Adrenal gland (tissue), 5 donors: ENCODE measurements at regions not wholly inside any gene's neighbourhood (a gene's known extent, or its start where the extent isn't known, plus 50 kb on each side); places are given as distances from the start of the nearest gene placed in this dataset.

ENCODE experiments used
- CTCF ChIP-seq, 6 experiments: fragments of 450-650 bp in 4 of 6; fragments of 200-600 bp in 2 of 6; sonication (generic) in 1 of 6; IDR thresholded peaks; 1 replicate in 5 of 6; 2 replicates in 1 of 6; pipeline versions ENCODE4 v1.5.1 to v1.8.0; 2016 to 2021; ENCODE audit warnings: antibody characterized with exemption in 6 of 6, mild to moderate bottlenecking in 2 of 6, moderate library complexity in 1 of 6
- POLR2A ChIP-seq, 2 donors: fragments of 450-650 bp; IDR thresholded peaks; one replicate each; pipeline ENCODE4 v1.6.1; 2017; ENCODE audit warnings: antibody characterized with exemption in 2 of 2, mild to moderate bottlenecking in 2 of 2, moderate library complexity in 1 of 2
- donor health status: DM: no; HTN: no; CAD: no.

DNA sequence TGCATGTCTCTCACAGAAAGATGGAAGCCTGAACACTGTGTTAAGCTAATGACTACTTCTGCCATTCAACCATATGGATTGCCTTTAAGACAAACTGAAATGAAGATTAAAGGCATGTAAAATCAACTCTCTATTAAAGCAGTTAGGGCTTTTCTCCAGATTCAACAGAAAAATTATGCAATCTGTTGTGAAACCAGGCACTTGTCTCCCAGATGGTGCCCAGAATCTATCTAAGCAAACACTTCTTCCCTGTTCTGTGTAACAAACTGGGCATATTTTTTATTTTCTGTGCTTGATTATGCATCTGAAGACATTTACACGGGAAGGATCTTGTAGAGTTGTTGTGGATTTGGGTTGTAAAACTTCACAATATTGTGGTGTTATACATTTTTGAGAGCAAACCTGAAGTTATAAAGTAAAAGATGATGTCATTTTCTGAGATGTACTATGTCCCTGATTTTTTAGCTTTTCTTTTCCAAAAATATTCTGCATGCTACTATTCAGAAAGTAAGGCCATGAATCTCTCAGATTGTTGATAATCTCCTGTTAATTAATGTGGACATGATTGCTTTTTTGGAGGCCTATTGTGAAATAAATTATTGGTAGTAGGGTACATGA is 1550.3 kb downstream of the CDH8 start:
- TF ChIP-seq CTCF (IDR thresholded peaks at IDR 0.05) (no peak), POLR2A (IDR thresholded peaks at IDR 0.05) (no peak)
